ENCODE measurements at regions not wholly inside any gene's neighbourhood (a gene's known extent, or its start where the extent isn't known, plus 50 kb on each side); places are given as distances from the start of the nearest gene placed in this dataset.
"Not testable (repeated sequence)": the region's sequence is repeated elsewhere in the genome, so short reads cannot be mapped to it uniquely, and the experiment has no call there.

GRCh38 chr4:1547131-1547855 is 136.8 kb downstream of the FAM53A start:
- no peak for DNase-seq (ENCODE audit: low read depth, low spot score)
- no peak overlapping the region for H3K4me3 ChIP-seq (ENCODE audit: low read length)

GRCh38 chr4:1544861-1545281 is 138.6 kb upstream of the NKX1-1 start:
- DNase-seq (ENCODE audit: low read depth, low spot score) = no peak
- no peak overlapping the region for H3K4me3 ChIP-seq (ENCODE audit: low read length)

- not testable (repeated sequence) for H3K4me3 ChIP-seq (ENCODE audit: low read length); DNase-seq (ENCODE audit: low read depth, low spot score)
Observed at GRCh38 chr4:1544435-1544834, 138.2 kb upstream of the NKX1-1 start.

- no peak for DNase-seq (ENCODE audit: low read depth, low spot score)
- H3K4me3 ChIP-seq (ENCODE audit: low read length) = no peak overlapping the region
Observed at GRCh38 chr4:1543976-1544375, 137.7 kb upstream of the NKX1-1 start.

DNA sequence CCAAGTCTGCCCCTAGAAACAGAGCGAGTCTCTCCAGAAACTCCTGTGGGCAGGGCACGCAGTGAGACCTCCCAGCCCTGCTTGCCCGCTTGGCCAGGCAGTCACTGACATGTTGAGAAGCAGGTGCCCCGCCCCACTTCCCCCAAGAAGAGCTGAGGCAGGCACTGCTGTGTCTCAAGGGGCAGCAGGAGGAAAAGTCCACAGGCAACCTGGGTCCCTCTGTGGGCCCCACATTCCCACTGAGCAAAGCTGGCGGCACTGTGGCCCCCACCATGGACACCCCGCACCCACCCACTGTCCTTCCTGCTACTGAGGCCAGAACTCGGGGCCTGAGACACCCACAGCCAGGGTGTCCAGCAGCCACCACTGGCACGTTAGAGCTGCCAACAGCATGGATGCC is 137.3 kb upstream of the NKX1-1 start:
- no peak for DNase-seq (ENCODE audit: low read depth, low spot score)
- H3K4me3 ChIP-seq (ENCODE audit: low read length) = no peak overlapping the region

DNA sequence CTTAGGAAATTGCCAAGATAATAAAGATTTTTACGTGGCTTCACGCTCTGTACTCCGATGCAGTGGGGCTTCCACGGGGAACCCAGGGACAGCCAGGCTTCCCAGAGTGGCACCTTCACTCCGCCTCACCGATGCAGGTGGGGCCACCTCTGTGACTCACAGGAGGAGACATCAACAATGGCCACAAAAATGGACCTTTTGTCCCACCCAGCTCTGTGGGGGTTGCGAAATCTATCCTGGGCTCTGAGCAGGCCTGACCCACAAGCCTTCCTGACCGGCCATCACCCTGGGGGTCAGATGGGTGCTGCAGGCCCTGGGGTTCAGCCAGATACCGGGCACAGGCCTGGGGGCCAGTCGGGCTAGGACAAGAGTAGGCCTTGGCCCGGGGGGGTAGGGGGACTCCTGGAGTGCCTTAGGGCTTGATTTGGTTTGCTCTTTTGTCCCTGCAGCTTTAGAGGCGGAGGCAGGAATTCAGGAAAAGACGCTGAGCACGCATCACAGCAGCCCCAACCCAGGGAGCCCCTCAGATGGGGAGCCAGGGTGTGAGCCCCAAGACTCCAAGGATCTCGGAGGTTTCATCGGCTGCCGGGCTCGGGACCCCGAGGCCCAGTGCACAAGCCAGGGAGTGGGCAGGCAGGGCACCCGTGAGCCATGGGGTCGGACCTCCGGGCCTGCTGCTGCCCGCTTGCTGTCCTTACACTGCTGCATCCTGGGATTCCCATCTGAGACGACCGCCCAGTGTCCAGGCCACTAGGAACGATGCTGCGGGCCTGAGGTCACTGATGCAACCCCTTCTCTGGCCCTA is 136.5 kb upstream of the NKX1-1 start:
- no peak for DNase-seq (ENCODE audit: low read depth, low spot score)
- no peak overlapping the region for H3K4me3 ChIP-seq (ENCODE audit: low read length)

DNA sequence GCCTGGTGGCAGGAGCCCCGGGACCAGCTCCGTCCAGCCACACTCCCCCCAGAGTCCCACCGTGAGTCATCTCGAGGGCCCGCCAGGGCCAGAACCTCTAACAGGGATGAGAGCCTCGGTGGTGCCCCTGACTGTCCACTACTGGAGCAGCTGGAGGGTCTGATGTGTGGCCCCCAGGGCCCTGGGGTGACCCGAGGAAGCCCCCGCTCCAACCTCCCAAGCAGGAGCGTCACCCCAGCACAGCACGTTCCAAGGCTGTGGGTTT is 135.9 kb upstream of the NKX1-1 start:
- H3K4me3 ChIP-seq (ENCODE audit: low read length) = no peak overlapping the region
- no peak for DNase-seq (ENCODE audit: low read depth, low spot score)

DNA sequence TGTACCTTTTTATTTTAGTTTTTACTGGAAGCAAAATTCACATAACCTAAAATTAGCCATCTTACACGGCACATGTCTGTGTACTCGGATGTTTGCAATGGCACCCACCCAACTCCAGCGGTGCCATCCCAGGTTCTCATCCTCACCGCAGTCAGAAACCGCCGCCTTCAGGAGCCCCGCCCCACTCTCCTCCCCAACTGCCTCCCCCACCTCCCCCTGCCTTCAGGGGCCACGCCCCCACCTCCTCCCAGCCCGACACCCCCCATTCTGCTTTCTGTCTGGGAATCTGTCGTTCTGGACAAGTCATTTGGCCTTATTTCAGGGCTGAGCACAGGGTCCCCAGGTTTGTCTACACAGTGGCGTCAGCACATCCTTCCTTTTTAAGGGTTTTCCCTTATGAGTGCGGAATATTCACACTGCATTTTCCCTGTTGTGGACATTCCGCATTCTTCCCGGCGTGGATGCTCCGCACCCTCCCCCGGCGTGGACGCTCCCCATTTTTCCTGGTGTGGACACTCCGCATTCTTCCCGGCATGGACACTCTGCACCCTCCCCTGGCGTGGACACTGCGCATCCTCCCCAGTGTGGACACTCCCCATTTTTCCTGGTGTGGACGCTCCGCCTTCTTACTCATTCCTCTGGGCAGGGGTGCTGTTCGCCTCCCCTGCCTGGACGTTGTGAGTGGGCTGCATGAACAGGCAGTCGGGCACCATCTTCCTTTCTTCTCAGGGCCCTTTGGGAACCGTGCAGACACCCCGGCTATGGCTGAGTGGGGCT is 135.4 kb upstream of the NKX1-1 start:
- no peak for DNase-seq (ENCODE audit: low read depth, low spot score)
- no peak overlapping the region for H3K4me3 ChIP-seq (ENCODE audit: low read length)

DNA sequence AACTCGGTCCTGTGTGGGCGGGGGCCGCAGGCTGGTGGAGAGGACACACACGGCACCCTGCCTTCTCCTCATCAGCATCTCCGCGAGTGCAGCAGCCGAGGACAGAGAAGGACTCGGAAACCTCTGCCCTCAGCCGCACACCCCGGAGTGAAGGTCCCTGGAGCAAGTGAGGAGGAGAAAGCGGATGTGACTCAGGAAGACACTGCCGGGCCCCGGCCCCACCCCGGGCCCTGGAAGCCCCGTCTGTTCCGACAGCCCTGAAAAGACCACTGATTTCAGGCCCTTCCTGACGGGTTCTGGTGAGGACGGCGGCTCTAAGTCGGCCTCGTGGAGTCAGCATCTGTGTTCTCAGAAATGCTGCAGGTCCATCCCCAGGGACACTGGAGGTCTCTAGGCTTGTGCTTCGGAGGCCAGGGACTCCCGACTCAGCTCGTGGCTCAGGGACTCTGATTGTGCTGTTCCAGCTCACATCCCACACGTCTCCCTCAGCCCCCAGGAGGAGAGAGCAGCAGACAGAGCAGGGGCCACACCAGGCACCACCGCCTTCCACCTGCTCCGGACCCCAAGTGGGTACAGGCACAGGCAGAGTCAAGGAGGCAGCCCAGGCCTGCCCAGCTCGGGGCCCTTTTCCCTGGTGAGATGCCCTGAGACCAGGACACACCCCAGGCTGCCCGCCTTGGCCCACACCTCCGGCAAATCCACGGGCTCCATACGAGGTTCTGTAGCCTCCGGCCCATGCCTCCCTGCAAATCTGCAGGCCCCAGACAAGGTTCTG is 134.5 kb upstream of the NKX1-1 start:
- no peak for DNase-seq (ENCODE audit: low read depth, low spot score)
- no peak overlapping the region for H3K4me3 ChIP-seq (ENCODE audit: low read length)

DNA sequence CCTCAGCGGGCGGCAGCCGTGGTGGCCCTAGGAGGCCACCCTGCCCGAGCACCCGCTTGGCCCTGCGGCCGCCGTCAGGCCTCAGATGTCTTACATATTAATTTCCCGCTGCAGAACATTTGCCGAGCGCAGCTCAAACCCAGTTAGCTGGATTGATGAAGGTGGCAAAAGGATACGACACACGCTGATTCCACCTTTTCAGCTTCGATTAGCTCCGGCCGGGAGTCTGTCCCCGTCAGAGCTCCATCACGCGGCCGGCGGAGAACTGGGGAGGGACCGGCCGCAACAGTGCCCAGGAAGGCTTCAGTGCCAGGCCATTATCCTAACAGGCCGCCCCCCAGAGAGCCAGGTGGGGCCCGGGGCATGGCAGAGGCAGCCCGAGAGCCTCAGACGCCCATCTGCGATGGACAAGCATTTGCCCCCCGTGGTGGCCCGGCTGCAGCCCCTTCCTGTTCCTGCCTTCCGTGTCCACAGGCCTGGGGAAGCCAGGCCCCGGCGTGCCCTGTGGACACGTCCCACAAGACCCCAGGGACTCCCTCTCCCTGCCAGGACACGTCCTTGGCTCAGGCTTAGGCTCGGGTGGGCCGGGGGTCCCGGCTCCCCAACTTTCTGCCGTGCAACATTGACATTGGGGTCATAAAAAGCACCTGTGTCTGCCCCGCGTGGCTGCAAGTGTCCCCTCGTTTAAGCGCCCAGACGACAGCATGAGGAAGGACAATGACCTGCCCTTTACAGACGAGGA is 133.8 kb upstream of the NKX1-1 start:
- H3K4me3 ChIP-seq (ENCODE audit: low read length) = no peak overlapping the region

GRCh38 chr4:1538941-1539772 is 132.9 kb upstream of the NKX1-1 start:
- H3K4me3 ChIP-seq (ENCODE audit: low read length) = no peak overlapping the region
- no peak for DNase-seq (ENCODE audit: low read depth, low spot score)

More for the DNA sequence above, 133.8 kb upstream of the NKX1-1 start:
- DNase-seq (ENCODE audit: low read depth, low spot score) = no peak

- no peak overlapping the region for H3K4me3 ChIP-seq (ENCODE audit: low read length)
- DNase-seq (ENCODE audit: low read depth, low spot score) = no peak
Observed at GRCh38 chr4:1538096-1538410, 131.8 kb upstream of the NKX1-1 start.

DNA sequence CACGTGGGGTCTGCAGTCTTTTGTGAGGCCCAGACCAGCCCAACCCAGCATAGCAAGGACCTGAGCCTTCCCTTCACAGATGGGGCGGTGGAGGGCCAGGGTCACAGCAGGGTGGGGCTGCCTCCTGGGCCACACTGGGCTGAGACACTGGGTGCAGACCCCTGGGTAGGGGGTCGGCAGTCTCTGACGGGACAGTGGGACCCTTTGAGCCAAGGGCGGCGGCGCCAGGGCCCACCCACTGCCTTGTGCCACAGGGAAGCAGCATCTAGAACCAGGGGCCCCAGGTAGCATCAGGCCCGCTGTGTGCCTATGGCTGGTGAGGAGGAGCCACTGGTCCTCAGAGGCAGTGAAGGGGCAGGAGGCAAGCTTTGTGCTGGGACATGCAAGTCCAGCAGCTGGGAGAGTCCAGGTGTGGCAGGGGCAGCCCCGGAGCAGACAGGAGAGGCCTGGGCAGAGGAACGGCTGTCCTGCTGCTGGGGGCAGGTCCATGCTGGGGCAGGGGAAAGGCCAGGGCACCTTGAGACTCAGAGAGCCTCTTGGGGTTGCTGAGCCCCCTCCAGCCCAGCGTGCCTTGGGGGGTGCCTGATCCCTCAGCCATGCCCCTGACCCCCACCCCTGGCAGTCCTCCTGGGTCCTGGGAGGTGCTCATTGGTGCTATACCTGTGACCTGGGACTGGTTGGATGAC is 131.3 kb upstream of the NKX1-1 start:
- no peak overlapping the region for H3K4me3 ChIP-seq (ENCODE audit: low read length)
- DNase-seq (ENCODE audit: low read depth, low spot score) = no peak

- no peak for DNase-seq (ENCODE audit: low read depth, low spot score)
- H3K4me3 ChIP-seq (ENCODE audit: low read length) = no peak overlapping the region
Observed at GRCh38 chr4:1536579-1537409, 130.6 kb upstream of the NKX1-1 start.

GRCh38 chr4:1535926-1536578 is 129.8 kb upstream of the NKX1-1 start:
- DNase-seq (ENCODE audit: low read depth, low spot score) = no peak
- H3K4me3 ChIP-seq (ENCODE audit: low read length) = no peak overlapping the region

- no peak overlapping the region for H3K4me3 ChIP-seq (ENCODE audit: low read length)
- no peak for DNase-seq (ENCODE audit: low read depth, low spot score)
Observed at GRCh38 chr4:1534876-1535526, 128.8 kb upstream of the NKX1-1 start.

All from Jurkat, Clone E6-1 (cell line).